Gastrocnemius medialis (tissue), 4 donors: ENCODE measurements at regions not wholly inside any gene's neighbourhood (a gene's known extent, or its start where the extent isn't known, plus 50 kb on each side); places are given as distances from the start of the nearest gene placed in this dataset.

Experiments
- ATAC-seq, 2 donors: fragments of 150-250 bp; one replicate each; pipeline ENCODE4 v1.9.1; 2016
- DNase-seq, 2 donors: peaks; one replicate each; pipeline ENCODE4 v3.0.0-alpha.2; 2019
- H3K27ac ChIP-seq, 4 donors: fragments of 200-600 bp; sonication (generic); 1 replicate in 1 of 4; 2 replicates in 3 of 4; pipeline ENCODE4 v1.5.1; 2016 to 2018; ENCODE audit warnings: mild to moderate bottlenecking in 2 of 4, moderate library complexity in 1 of 4
- H3K27me3 ChIP-seq, 3 donors: fragments of 200-600 bp; sonication (generic) in 2 of 3; 1 replicate in 1 of 3; 2 replicates in 2 of 3; pipeline versions ENCODE4 v1.5.1 to v1.6.0; 2016 to 2019; ENCODE audit warnings: mild to moderate bottlenecking in 1 of 3, moderate library complexity in 1 of 3
- H3K36me3 ChIP-seq, 2 donors: fragments of 200-600 bp; sonication (generic) in 1 of 2; one replicate each; pipeline ENCODE4 v1.5.1; 2017 to 2018
- H3K4me1 ChIP-seq, 2 donors: fragments of 200-600 bp; sonication (generic) in 1 of 2; one replicate each; pipeline ENCODE4 v1.5.1; 2016 to 2017; ENCODE audit warnings: mild to moderate bottlenecking in 2 of 2
- H3K4me3 ChIP-seq, 4 donors: fragments of 200-600 bp; sonication (generic) in 3 of 4; 1 replicate in 1 of 4; 2 replicates in 3 of 4; pipeline ENCODE4 v1.5.1; 2016 to 2019; ENCODE audit warnings: mild to moderate bottlenecking in 2 of 4
- H3K9me3 ChIP-seq, 3 donors: fragments of 200-600 bp; sonication (generic) in 2 of 3; 1 replicate in 1 of 3; 2 replicates in 2 of 3; pipeline ENCODE4 v1.5.1; 2016 to 2019
- POLR2A ChIP-seq, 2 donors: fragments of 450-650 bp; IDR thresholded peaks; one replicate each; pipeline ENCODE4 v1.6.1; 2017; ENCODE audit warnings: antibody characterized with exemption in 2 of 2, mild to moderate bottlenecking in 2 of 2, moderate library complexity in 2 of 2
- in situ Hi-C, 4 donors: fragments of 200-750 bp; cut with MboI; loops; one replicate each; pipeline versions ENCODE4 v1.15.0 to v1.8.0; 2017; ENCODE audit warnings: low sequenced_read_pairs in 4 of 4
- intact Hi-C: fragments of 100-400 bp; cut with DNase I; formaldehyde crosslinking; loops from one replicate; pipeline ENCODE4 v1.15.1; 2023; ENCODE audit warnings: low total_unique reads
- TF ChIP-seq, protein P1 (sequence below), 5 experiments: fragments of 450-650 bp in 3 of 5; fragments of 200-600 bp in 2 of 5; sonication (generic) in 2 of 5; IDR thresholded peaks in 4 of 5; conservative IDR thresholded peaks in 1 of 5; 1 replicate in 4 of 5; 2 replicates in 1 of 5; pipeline ENCODE4 v1.5.1; 2016 to 2019; ENCODE audit warnings: antibody characterized with exemption in 5 of 5, mild to moderate bottlenecking in 3 of 5, moderate library complexity in 3 of 5

GRCh38 chr16:85988723-85989313 lies 89.9 kb downstream of the IRF8 start:
- Histone ChIP-seq H3K9me3 (no peaks in the 10 kb centered on the region), H3K27me3 (peaks cover 0 to 34% (median 12%) of the 10 kb centered on the region in 3 donors), H3K4me1 (no peaks in the 10 kb centered on the region), H3K4me3 (no peak overlapping the region), H3K36me3 (no peaks in the 10 kb centered on the region), H3K27ac (no peak overlapping the region)
- intact Hi-C loops = no loop called here
- TF ChIP-seq POLR2A (IDR thresholded peaks at IDR 0.05) = no peak
- TF ChIP-seq, protein P1, sequence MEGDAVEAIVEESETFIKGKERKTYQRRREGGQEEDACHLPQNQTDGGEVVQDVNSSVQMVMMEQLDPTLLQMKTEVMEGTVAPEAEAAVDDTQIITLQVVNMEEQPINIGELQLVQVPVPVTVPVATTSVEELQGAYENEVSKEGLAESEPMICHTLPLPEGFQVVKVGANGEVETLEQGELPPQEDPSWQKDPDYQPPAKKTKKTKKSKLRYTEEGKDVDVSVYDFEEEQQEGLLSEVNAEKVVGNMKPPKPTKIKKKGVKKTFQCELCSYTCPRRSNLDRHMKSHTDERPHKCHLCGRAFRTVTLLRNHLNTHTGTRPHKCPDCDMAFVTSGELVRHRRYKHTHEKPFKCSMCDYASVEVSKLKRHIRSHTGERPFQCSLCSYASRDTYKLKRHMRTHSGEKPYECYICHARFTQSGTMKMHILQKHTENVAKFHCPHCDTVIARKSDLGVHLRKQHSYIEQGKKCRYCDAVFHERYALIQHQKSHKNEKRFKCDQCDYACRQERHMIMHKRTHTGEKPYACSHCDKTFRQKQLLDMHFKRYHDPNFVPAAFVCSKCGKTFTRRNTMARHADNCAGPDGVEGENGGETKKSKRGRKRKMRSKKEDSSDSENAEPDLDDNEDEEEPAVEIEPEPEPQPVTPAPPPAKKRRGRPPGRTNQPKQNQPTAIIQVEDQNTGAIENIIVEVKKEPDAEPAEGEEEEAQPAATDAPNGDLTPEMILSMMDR (IDR thresholded peaks at IDR 0.05 in 4 of 5, conservative IDR thresholded peaks at IDR 0.05 in 1 of 5) = no peak
- DNase-seq = no peak
- ATAC-seq = no peak
- in situ Hi-C loops = loop anchor here in 3 of 4 donors (10.0 kb wide), 1 partner anchor 164 kb away; no protein-coding TSS in a partner anchor

GRCh38 chr16:85989376-85989775 lies 90.4 kb downstream of the IRF8 start:
- in situ Hi-C loops (loop anchor here in 3 of 4 donors (10.0 kb wide), 1 partner anchor 165 kb away; no protein-coding TSS in a partner anchor), intact Hi-C loops (no loop called here)
- DNase-seq (no peak), ATAC-seq (no peak)
- H3K27ac ChIP-seq = no peak overlapping the region
- H3K36me3 ChIP-seq = no peaks in the 10 kb centered on the region
- TF ChIP-seq, protein P1 (IDR thresholded peaks at IDR 0.05 in 4 of 5, conservative IDR thresholded peaks at IDR 0.05 in 1 of 5) = no peak
- no peak for TF ChIP-seq POLR2A (IDR thresholded peaks at IDR 0.05)
- no peak overlapping the region for H3K4me3 ChIP-seq
- H3K9me3 ChIP-seq = no peaks in the 10 kb centered on the region
- no peaks in the 10 kb centered on the region for H3K4me1 ChIP-seq
- H3K27me3 ChIP-seq = peaks cover 0 to 36% (median 12%) of the 10 kb centered on the region in 3 donors

DNA sequence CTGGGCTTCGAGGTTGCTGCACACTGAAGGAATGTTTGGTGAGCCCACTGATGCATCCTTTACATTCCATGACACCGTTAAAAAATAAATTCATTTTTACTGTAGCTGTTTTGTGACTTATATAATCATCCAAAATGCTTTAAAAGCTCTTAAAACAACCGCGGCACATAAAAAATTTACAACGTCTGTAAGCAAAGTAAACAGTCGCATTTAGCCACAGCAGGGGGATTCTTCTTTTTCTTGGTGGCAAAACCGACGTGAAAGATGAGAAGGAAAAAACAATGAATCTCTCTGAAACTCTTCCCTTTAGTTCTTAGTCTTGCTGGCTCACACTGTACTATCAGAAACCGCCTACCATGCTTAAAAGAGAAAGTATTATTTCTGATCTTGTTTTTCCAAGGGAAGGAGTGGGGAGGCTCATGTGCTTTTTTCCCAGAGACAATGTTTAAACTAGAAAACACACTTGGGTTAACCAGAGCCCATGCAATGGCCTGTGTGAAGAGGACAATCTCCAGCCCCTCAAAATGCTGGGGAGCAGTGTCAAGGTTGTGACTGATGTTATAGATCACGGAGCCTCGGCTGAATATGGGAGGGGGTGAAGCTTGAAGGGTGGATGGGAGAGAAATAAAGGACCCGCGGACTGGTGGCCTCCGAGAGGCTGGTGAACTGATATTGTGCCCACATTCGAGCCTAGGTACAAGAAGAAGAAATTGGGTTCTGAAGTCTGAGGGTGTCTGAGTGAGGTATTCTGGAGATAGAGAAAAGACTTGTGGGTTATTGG lies 91.1 kb downstream of the IRF8 start:
- ATAC-seq = no peak
- Histone ChIP-seq H3K27ac (no peak overlapping the region), H3K36me3 (no peaks in the 10 kb centered on the region), H3K4me1 (no peaks in the 10 kb centered on the region), H3K27me3 (peaks cover 0 to 34% (median 12%) of the 10 kb centered on the region in 3 donors), H3K4me3 (no peak overlapping the region), H3K9me3 (no peaks in the 10 kb centered on the region)
- TF ChIP-seq, protein P1 (IDR thresholded peaks at IDR 0.05 in 4 of 5, conservative IDR thresholded peaks at IDR 0.05 in 1 of 5) = no peak
- TF ChIP-seq POLR2A (IDR thresholded peaks at IDR 0.05) = no peak
- in situ Hi-C loops (loop anchor here in 3 of 4 donors (10.0 kb wide), 1 partner anchor 165 kb away; no protein-coding TSS in a partner anchor), intact Hi-C loops (no loop called here)
- no peak for DNase-seq

GRCh38 chr16:85990861-85991301 lies 91.9 kb downstream of the IRF8 start:
- H3K27ac ChIP-seq = no peak overlapping the region
- DNase-seq (no peak), ATAC-seq (no peak)
- H3K9me3 ChIP-seq = no peaks in the 10 kb centered on the region
- H3K4me3 ChIP-seq = no peak overlapping the region
- peaks cover 0 to 33% (median 12%) of the 10 kb centered on the region in 3 donors for H3K27me3 ChIP-seq
- intact Hi-C loops = no loop called here
- in situ Hi-C loops = no loop called here
- no peaks in the 10 kb centered on the region for H3K36me3 ChIP-seq
- H3K4me1 ChIP-seq = no peaks in the 10 kb centered on the region
- TF ChIP-seq, protein P1 (IDR thresholded peaks at IDR 0.05 in 4 of 5, conservative IDR thresholded peaks at IDR 0.05 in 1 of 5) = no peak
- TF ChIP-seq POLR2A (IDR thresholded peaks at IDR 0.05) = no peak
